GM12891 (cell line): ENCODE measurements at regions not wholly inside any gene's neighbourhood (a gene's known extent, or its start where the extent isn't known, plus 50 kb on each side); places are given as distances from the start of the nearest gene placed in this dataset.

ENCODE experiments used
- PAX5 ChIP-seq: IDR thresholded peaks from 2 replicates; pipeline ENCODE4 v1.6.1; 2011; ENCODE audit warnings: low read length, moderate library complexity, mild to moderate bottlenecking; ENCODE audit not compliant: insufficient read depth, severe bottlenecking
- POLR2A ChIP-seq: IDR thresholded peaks from 2 replicates; pipeline ENCODE4 v1.6.1; 2011; ENCODE audit warnings: low read depth, low read length, control low read depth
- POLR2AphosphoS5 ChIP-seq: IDR thresholded peaks from 2 replicates; pipeline ENCODE4 v1.6.1; 2011; ENCODE audit warnings: low read depth, low read length, control low read depth
- POU2F2 ChIP-seq: IDR thresholded peaks from 2 replicates; pipeline ENCODE4 v1.6.1; 2011; ENCODE audit warnings: low read depth, mild to moderate bottlenecking, control low read depth, low read length, moderate library complexity
- SPI1 ChIP-seq: IDR thresholded peaks from 2 replicates; pipeline ENCODE4 v1.6.1; 2011; ENCODE audit warnings: low read depth, low read length, control low read depth
- TAF1 ChIP-seq: IDR thresholded peaks from 2 replicates; pipeline ENCODE4 v1.6.1; 2011; ENCODE audit warnings: low read depth, low read length, control low read depth

GRCh38 chr2:183868707-183869106 is 729.6 kb upstream of the ZNF804A start:
- TF ChIP-seq POLR2A, result no peak
- TF ChIP-seq TAF1, result no peak
- TF ChIP-seq POLR2AphosphoS5, result no peak
- no peak for TF ChIP-seq SPI1
- no peak for TF ChIP-seq POU2F2
- no peak for TF ChIP-seq PAX5
